ENCODE measurements at regions not wholly inside any gene's neighbourhood (a gene's known extent, or its start where the extent isn't known, plus 50 kb on each side); places are given as distances from the start of the nearest gene placed in this dataset.
"Not testable (repeated sequence)": the region's sequence is repeated elsewhere in the genome, so short reads cannot be mapped to it uniquely, and the experiment has no call there.

- no peak for DNase-seq
Observed at GRCh38 chr3:839981-840380, 252.8 kb upstream of the CNTN6 start.

- DNase-seq = no peak
Observed at GRCh38 chr3:851098-851790, 241.6 kb upstream of the CNTN6 start.

- peak; percentile 11 for DNase-seq
Observed at GRCh38 chr3:852033-852432, 240.8 kb upstream of the CNTN6 start.

GRCh38 chr3:853489-853888, 239.3 kb upstream of the CNTN6 start:
- no peak for DNase-seq

- DNase-seq = no peak
Observed at GRCh38 chr3:859135-859534, 233.7 kb upstream of the CNTN6 start.

- DNase-seq = no peak
Observed at GRCh38 chr3:861721-862120, 231.1 kb upstream of the CNTN6 start.

- no peak for DNase-seq
Observed at GRCh38 chr3:869269-869668, 223.6 kb upstream of the CNTN6 start.

- no peak for DNase-seq
Observed at GRCh38 chr3:869734-870133, 223.1 kb upstream of the CNTN6 start.

- DNase-seq = no peak
Observed at GRCh38 chr3:871651-872050, 221.2 kb upstream of the CNTN6 start.

GRCh38 chr3:877001-877400, 215.8 kb upstream of the CNTN6 start:
- DNase-seq = no peak

GRCh38 chr3:878746-879145, 214.1 kb upstream of the CNTN6 start:
- no peak for DNase-seq

GRCh38 chr3:880371-880770, 212.5 kb upstream of the CNTN6 start:
- DNase-seq = no peak

- DNase-seq = no peak
Observed at GRCh38 chr3:882533-882932, 210.3 kb upstream of the CNTN6 start.

- no peak for DNase-seq
Observed at GRCh38 chr3:901953-902778, 190.7 kb upstream of the CNTN6 start.

- DNase-seq = no peak
Observed at GRCh38 chr3:905217-905616, 187.6 kb upstream of the CNTN6 start.

GRCh38 chr3:906739-907138, 186.1 kb upstream of the CNTN6 start:
- DNase-seq = no peak

GRCh38 chr3:908839-909238, 184.0 kb upstream of the CNTN6 start:
- DNase-seq = no peak

GRCh38 chr3:912717-913116, 180.1 kb upstream of the CNTN6 start:
- DNase-seq = not testable (repeated sequence)

- no peak for DNase-seq
Observed at GRCh38 chr3:923161-923910, 169.5 kb upstream of the CNTN6 start.

GRCh38 chr3:930866-931265, 162.0 kb upstream of the CNTN6 start:
- no peak for DNase-seq

- no peak for DNase-seq
Observed at GRCh38 chr3:933326-933725, 159.5 kb upstream of the CNTN6 start.

GRCh38 chr3:944786-945185, 148.0 kb upstream of the CNTN6 start:
- DNase-seq = no peak

GRCh38 chr3:945738-946137, 147.1 kb upstream of the CNTN6 start:
- no peak for DNase-seq

GRCh38 chr3:952906-953305, 139.9 kb upstream of the CNTN6 start:
- DNase-seq = no peak

Data from COR-L47 (cell line).